ENCODE measurements at regions not wholly inside any gene's neighbourhood (a gene's known extent, or its start where the extent isn't known, plus 50 kb on each side); places are given as distances from the start of the nearest gene placed in this dataset.

- no peak overlapping the region for H3K4me3 ChIP-seq (ENCODE audit: low read length in 2 of 2)
- no peak overlapping the region for H2BK15ac ChIP-seq (ENCODE audit: low read length)
- H3K4ac ChIP-seq (ENCODE audit: low read length): no peak overlapping the region
- H3K9me3 ChIP-seq (replicated peaks in 1 of 2; ENCODE audit: control insufficient read depth in 2 of 2, insufficient read depth in 1 of 2, low read depth in 1 of 2, low read length in 2 of 2): no peaks in the 10 kb centered on the region
- DNase-seq (ENCODE audit: low spot score): no peak
- H3K27ac ChIP-seq (replicated peaks; ENCODE audit: low read length): no peak overlapping the region
- H2BK120ac ChIP-seq (ENCODE audit: low read depth, low read length): no peak overlapping the region
- no peak overlapping the region for H2AK5ac ChIP-seq (ENCODE audit: low read depth, low read length)
- no peak overlapping the region for H3K9ac ChIP-seq (ENCODE audit: low read depth, low read length, poor library complexity)
- no peak overlapping the region for H4K91ac ChIP-seq (ENCODE audit: low read depth, low read length, poor library complexity)
- no peaks in the 10 kb centered on the region for H3K36me3 ChIP-seq (replicated peaks in 1 of 2; ENCODE audit: control insufficient read depth in 2 of 2, insufficient read depth in 2 of 2, low read length in 2 of 2)
- no peak overlapping the region for H2BK5ac ChIP-seq (ENCODE audit: low read length)
- no peak overlapping the region for H2AFZ ChIP-seq (ENCODE audit: low read length)
- no peak overlapping the region for H2BK12ac ChIP-seq (ENCODE audit: low read length)
- no peaks in the 10 kb centered on the region for H3K79me1 ChIP-seq (ENCODE audit: low read depth, low read length)
- no peak overlapping the region for H4K8ac ChIP-seq (ENCODE audit: low read depth, low read length)
- H3K27me3 ChIP-seq (ENCODE audit: control insufficient read depth in 3 of 3, insufficient read depth in 3 of 3, low read depth in 1 of 3, low read length in 3 of 3): no peaks in the 10 kb centered on the region
- no peak overlapping the region for H3K23ac ChIP-seq (ENCODE audit: low read depth, low read length, poor library complexity)
- H3K14ac ChIP-seq (ENCODE audit: low read length): no peak overlapping the region
- H3K4me1 ChIP-seq (ENCODE audit: control insufficient read depth in 2 of 2, insufficient read depth in 1 of 2, low read depth in 1 of 2, low read length in 2 of 2): peaks cover 0 to 2% of the 10 kb centered on the region in 2 donors
- H3K18ac ChIP-seq (ENCODE audit: low read length): no peak overlapping the region
- H3K4me2 ChIP-seq (ENCODE audit: insufficient read depth, low read length, poor library complexity, severe bottlenecking): no peak overlapping the region
- WGBS, 2 donors (ENCODE audit: extremely low coverage in 2 of 2, insufficient read length in 2 of 2, insufficient replicate concordance in 1 of 2): no CpG with 5 or more reads among the region's 2 CpGs
Observed at GRCh38 chr4:188682321-188682720, 543.1 kb downstream of the TRIML1 start.

GRCh38 chr4:188683571-188683970 is 544.3 kb downstream of the TRIML1 start:
- no peak overlapping the region for H2BK5ac ChIP-seq (ENCODE audit: low read length)
- no peak overlapping the region for H2AK5ac ChIP-seq (ENCODE audit: low read depth, low read length)
- H3K36me3 ChIP-seq (replicated peaks in 1 of 2; ENCODE audit: control insufficient read depth in 2 of 2, insufficient read depth in 2 of 2, low read length in 2 of 2): no peaks in the 10 kb centered on the region
- no peak overlapping the region for H2BK15ac ChIP-seq (ENCODE audit: low read length)
- no peak overlapping the region for H2AFZ ChIP-seq (ENCODE audit: low read length)
- H3K79me1 ChIP-seq (ENCODE audit: low read depth, low read length): no peaks in the 10 kb centered on the region
- no peak overlapping the region for H2BK12ac ChIP-seq (ENCODE audit: low read length)
- no peak overlapping the region for H4K8ac ChIP-seq (ENCODE audit: low read depth, low read length)
- H3K23ac ChIP-seq (ENCODE audit: low read depth, low read length, poor library complexity): no peak overlapping the region
- H2BK120ac ChIP-seq (ENCODE audit: low read depth, low read length): no peak overlapping the region
- no peak overlapping the region for H3K27ac ChIP-seq (replicated peaks; ENCODE audit: low read length)
- no CpG with 5 or more reads among the region's 2 CpGs for WGBS, 2 donors (ENCODE audit: extremely low coverage in 2 of 2, insufficient read length in 2 of 2, insufficient replicate concordance in 1 of 2)
- H3K9me3 ChIP-seq (replicated peaks in 1 of 2; ENCODE audit: control insufficient read depth in 2 of 2, insufficient read depth in 1 of 2, low read depth in 1 of 2, low read length in 2 of 2): no peaks in the 10 kb centered on the region
- H3K27me3 ChIP-seq (ENCODE audit: control insufficient read depth in 3 of 3, insufficient read depth in 3 of 3, low read depth in 1 of 3, low read length in 3 of 3): no peaks in the 10 kb centered on the region
- H3K4me1 ChIP-seq (ENCODE audit: control insufficient read depth in 2 of 2, insufficient read depth in 1 of 2, low read depth in 1 of 2, low read length in 2 of 2): peaks cover 0 to 2% of the 10 kb centered on the region in 2 donors
- no peak overlapping the region for H4K91ac ChIP-seq (ENCODE audit: low read depth, low read length, poor library complexity)
- H3K4ac ChIP-seq (ENCODE audit: low read length): no peak overlapping the region
- DNase-seq (ENCODE audit: low spot score): no peak
- H3K18ac ChIP-seq (ENCODE audit: low read length): no peak overlapping the region
- H3K4me2 ChIP-seq (ENCODE audit: insufficient read depth, low read length, poor library complexity, severe bottlenecking): no peak overlapping the region
- H3K14ac ChIP-seq (ENCODE audit: low read length): no peak overlapping the region
- H3K4me3 ChIP-seq (ENCODE audit: low read length in 2 of 2): no peak overlapping the region
- no peak overlapping the region for H3K9ac ChIP-seq (ENCODE audit: low read depth, low read length, poor library complexity)

GRCh38 chr4:188688956-188689355 is 549.7 kb downstream of the TRIML1 start:
- Histone ChIP-seq H3K18ac (ENCODE audit: low read length) (no peak overlapping the region), H2BK12ac (ENCODE audit: low read length) (no peak overlapping the region), H3K9ac (ENCODE audit: low read depth, low read length, poor library complexity) (no peak overlapping the region), H4K91ac (ENCODE audit: low read depth, low read length, poor library complexity) (no peak overlapping the region), H3K4me3 (ENCODE audit: low read length in 2 of 2) (no peak overlapping the region), H2BK120ac (ENCODE audit: low read depth, low read length) (no peak overlapping the region), H3K23ac (ENCODE audit: low read depth, low read length, poor library complexity) (no peak overlapping the region), H3K9me3 (replicated peaks in 1 of 2; ENCODE audit: control insufficient read depth in 2 of 2, insufficient read depth in 1 of 2, low read depth in 1 of 2, low read length in 2 of 2) (no peaks in the 10 kb centered on the region), H3K79me1 (ENCODE audit: low read depth, low read length) (no peaks in the 10 kb centered on the region), H3K27ac (replicated peaks; ENCODE audit: low read length) (no peak overlapping the region), H3K4me1 (ENCODE audit: control insufficient read depth in 2 of 2, insufficient read depth in 1 of 2, low read depth in 1 of 2, low read length in 2 of 2) (no peaks in the 10 kb centered on the region), H2BK5ac (ENCODE audit: low read length) (no peak overlapping the region), H2BK15ac (ENCODE audit: low read length) (no peak overlapping the region), H3K27me3 (ENCODE audit: control insufficient read depth in 3 of 3, insufficient read depth in 3 of 3, low read depth in 1 of 3, low read length in 3 of 3) (no peaks in the 10 kb centered on the region), H3K36me3 (replicated peaks in 1 of 2; ENCODE audit: control insufficient read depth in 2 of 2, insufficient read depth in 2 of 2, low read length in 2 of 2) (no peaks in the 10 kb centered on the region), H3K4ac (ENCODE audit: low read length) (no peak overlapping the region), H3K4me2 (ENCODE audit: insufficient read depth, low read length, poor library complexity, severe bottlenecking) (no peak overlapping the region), H3K14ac (ENCODE audit: low read length) (no peak overlapping the region), H2AFZ (ENCODE audit: low read length) (no peak overlapping the region), H2AK5ac (ENCODE audit: low read depth, low read length) (no peak overlapping the region), H4K8ac (ENCODE audit: low read depth, low read length) (no peak overlapping the region)
- WGBS, 2 donors (ENCODE audit: extremely low coverage in 2 of 2, insufficient read length in 2 of 2, insufficient replicate concordance in 1 of 2): no CpG with 5 or more reads among the region's 2 CpGs
- DNase-seq (ENCODE audit: low spot score): no peak

DNA sequence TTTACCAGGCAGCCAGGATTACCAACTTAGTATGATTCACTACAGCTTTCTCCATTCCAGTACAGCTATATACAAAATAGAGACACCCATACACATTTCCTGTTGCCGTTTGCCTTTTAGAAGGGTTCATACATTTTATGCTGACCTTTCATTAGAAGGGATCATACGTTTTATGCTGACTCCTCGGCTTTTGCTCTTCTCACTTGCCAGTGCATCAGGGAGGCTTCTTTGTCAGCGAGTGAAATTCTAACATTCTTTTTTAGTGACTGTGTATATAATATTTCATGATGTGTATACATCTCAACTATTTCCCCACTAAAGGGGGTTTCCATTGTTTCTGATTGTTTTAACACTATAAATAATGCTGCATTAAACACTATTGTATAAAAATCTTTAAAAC is 552.6 kb downstream of the TRIML1 start:
- Histone ChIP-seq H3K18ac (ENCODE audit: low read length) (no peak overlapping the region), H2AK5ac (ENCODE audit: low read depth, low read length) (no peak overlapping the region), H3K36me3 (replicated peaks in 1 of 2; ENCODE audit: control insufficient read depth in 2 of 2, insufficient read depth in 2 of 2, low read length in 2 of 2) (no peaks in the 10 kb centered on the region), H3K23ac (ENCODE audit: low read depth, low read length, poor library complexity) (no peak overlapping the region), H2BK120ac (ENCODE audit: low read depth, low read length) (no peak overlapping the region), H4K8ac (ENCODE audit: low read depth, low read length) (no peak overlapping the region), H3K9me3 (replicated peaks in 1 of 2; ENCODE audit: control insufficient read depth in 2 of 2, insufficient read depth in 1 of 2, low read depth in 1 of 2, low read length in 2 of 2) (no peaks in the 10 kb centered on the region), H4K91ac (ENCODE audit: low read depth, low read length, poor library complexity) (no peak overlapping the region), H3K27me3 (ENCODE audit: control insufficient read depth in 3 of 3, insufficient read depth in 3 of 3, low read depth in 1 of 3, low read length in 3 of 3) (no peaks in the 10 kb centered on the region), H2BK12ac (ENCODE audit: low read length) (no peak overlapping the region), H3K4me1 (ENCODE audit: control insufficient read depth in 2 of 2, insufficient read depth in 1 of 2, low read depth in 1 of 2, low read length in 2 of 2) (no peaks in the 10 kb centered on the region), H3K4me3 (ENCODE audit: low read length in 2 of 2) (no peak overlapping the region), H3K4me2 (ENCODE audit: insufficient read depth, low read length, poor library complexity, severe bottlenecking) (no peak overlapping the region), H2BK5ac (ENCODE audit: low read length) (no peak overlapping the region), H2AFZ (ENCODE audit: low read length) (no peak overlapping the region), H3K4ac (ENCODE audit: low read length) (no peak overlapping the region), H3K79me1 (ENCODE audit: low read depth, low read length) (no peaks in the 10 kb centered on the region), H3K14ac (ENCODE audit: low read length) (no peak overlapping the region), H2BK15ac (ENCODE audit: low read length) (no peak overlapping the region), H3K9ac (ENCODE audit: low read depth, low read length, poor library complexity) (no peak overlapping the region), H3K27ac (replicated peaks; ENCODE audit: low read length) (no peak overlapping the region)
- DNase-seq (ENCODE audit: low spot score): no peak
- WGBS, 2 donors (ENCODE audit: extremely low coverage in 2 of 2, insufficient read length in 2 of 2, insufficient replicate concordance in 1 of 2): no CpG with 5 or more reads among the region's 4 CpGs

All from neuronal stem cell (in vitro differentiated cells).